ENCODE measurements at regions not wholly inside any gene's neighbourhood (a gene's known extent, or its start where the extent isn't known, plus 50 kb on each side); places are given as distances from the start of the nearest gene placed in this dataset.

DNA sequence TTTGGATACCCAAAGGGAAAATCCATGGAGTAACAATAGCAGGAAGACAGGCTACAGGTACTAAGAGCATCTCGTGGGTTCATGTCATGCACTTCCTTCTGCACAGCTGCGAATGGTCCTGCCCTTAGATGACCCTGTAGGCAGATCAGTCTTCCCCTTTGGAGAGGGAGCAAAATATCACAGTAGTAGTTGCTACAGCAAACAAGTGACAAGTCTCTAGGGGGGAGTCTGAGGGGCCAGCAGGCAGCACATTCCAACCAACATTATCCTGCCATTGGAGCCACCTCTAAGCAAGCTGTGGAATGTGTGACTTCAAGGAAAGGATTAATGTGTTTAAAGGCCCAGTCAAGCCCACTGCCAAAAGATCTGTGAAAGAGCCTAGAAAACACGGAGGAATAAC is 273.2 kb upstream of the PARD3B start:
- no peak for DNase-seq (ENCODE audit: low spot score)

DNA sequence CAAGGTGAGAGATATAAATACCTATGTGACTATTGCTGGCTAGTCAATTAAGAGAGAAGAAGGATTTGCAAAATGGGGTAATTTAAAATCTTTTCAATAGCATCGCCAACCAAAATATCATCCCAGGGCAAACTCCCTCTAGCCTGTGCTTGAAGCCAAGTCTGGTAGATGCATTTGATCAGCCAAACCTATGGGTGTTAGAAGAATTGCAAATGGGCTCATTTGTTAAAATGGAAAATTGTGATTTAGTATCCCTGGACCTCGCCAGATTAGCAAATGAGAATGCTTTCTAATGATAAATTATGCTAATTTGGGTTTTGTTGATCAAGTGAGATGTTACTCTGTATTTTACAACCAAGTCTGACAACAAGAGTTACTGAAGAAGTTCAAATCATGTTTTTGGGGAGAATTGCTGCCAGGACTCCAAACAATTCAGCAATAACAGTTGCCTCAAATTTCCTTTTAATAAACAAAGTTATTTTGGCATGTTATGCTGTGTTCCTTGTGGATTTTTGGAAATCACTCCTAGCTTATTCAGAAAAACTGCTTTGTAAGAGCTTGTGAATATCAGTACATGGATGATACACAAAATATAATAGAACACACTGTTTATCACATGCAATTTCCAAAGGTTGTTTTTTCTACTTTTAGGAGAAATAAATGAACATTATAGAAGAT is 272.5 kb upstream of the PARD3B start:
- DNase-seq (ENCODE audit: low spot score), result no peak

DNA sequence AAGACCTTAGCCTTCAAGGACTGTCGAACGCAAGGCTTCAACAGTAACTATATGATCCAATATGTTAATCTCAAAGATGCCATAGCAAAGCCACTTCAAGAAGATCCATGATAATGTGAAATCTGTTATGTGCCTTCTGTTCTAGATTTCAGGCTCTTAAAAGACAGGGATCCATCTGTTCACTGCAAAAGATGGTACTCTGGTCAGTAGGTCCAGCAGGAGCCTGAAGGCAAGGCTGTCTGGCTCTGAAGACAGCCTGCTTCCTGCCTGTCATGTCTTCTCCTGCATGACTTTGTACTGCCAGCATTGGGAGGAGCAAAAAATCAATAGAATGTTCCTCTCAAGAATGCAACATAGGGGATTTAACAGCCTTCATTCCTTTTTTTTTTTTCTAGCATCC is 270.8 kb upstream of the PARD3B start:
- no peak for DNase-seq (ENCODE audit: low spot score)

DNA sequence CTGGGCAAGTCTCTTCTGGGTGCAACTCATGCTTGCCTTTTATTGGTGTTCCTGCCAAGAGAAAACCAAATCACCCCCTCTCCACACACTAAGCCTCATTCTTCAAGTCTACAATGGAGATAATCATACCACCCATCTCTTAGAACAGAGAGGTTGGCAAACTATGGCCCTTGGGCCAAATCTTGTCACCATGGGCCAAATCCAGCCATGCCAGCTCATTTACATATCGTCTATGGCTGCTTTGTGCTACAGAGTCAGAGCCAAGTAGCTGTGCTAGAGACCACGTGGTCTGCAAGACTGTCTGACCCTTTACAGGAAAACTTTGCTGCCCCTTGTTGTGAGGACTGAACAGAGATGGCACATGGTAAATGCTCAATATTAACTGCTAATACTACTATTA is 270.3 kb upstream of the PARD3B start:
- peak; percentile 98 for DNase-seq (ENCODE audit: low spot score)

DNA sequence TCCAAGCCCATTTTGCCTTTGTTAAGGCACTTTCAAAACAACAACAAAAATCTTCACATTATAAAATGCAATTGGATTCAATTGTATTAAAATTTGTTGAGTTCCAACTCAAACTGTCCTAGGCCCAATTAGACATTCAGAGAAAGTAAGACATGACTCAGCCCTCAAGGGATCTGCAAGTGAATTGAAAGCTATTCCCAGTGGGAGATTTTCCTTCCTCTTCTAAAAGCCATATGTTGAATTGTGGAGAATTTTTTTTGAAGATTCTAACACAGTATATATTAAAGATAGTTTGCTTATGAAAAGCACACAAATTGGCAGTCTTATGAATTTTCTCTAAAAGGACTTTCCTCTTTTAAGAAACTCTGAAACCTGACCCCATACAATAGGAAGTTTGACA is 268.0 kb upstream of the PARD3B start:
- DNase-seq (ENCODE audit: low spot score), result no peak

DNA sequence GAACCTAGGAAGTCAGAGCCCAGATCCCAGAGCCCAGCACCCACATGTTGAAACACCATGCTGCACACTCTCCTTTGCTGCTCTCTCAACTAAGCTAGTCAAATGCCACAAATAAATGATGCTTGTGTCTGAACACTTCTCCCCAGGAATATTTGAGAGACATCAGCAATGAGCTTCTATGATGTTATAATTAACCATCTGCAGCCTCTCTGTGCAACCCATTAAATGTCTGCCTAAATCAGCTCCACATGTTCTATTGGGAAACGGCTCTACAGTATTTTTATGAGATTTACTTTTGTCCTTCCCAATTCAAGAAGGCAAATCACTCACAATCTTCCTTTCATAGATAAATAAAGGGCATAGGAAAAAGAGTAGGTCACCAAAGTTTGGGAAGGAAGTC is 266.8 kb upstream of the PARD3B start:
- no peak for DNase-seq (ENCODE audit: low spot score)

DNA sequence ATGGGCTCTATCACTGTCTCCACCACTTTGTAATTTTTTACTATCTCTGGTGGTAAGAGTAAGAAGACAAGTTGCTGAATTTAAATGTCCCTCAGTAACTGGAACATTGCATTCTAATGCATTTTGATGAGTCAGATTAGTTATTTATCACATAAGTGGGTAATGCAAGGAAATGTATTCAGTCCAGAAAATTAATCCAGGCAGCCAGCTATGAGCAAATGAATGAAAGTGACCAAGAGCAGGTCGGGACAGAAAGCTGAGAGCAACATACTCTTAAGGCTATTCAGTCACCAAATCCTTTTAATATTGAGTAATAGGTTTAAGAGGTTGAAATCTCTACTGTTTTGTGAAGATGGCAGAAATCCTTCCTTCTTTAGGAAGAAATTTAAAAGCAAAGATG is 265.5 kb upstream of the PARD3B start:
- DNase-seq (ENCODE audit: low spot score), result no peak

DNA sequence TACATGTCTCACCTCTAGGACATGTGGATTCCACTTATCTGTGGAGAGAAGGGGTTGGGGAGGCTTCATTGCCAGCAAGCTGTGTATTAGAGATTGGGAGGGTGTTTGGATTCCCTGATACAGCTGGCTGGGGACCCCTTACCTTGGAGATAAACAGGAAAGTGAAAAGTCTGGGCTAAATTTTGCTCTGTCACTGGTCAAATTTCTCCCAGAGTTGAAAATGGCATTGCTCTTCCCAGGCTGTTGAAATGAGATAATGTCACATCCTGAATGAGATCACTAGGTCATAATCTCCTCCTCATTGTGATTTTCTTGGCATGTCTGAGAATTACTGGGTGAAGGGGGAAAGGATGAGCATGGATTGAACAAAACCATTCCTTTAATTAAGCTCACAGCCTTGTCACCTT is 265.0 kb upstream of the PARD3B start:
- no peak for DNase-seq (ENCODE audit: low spot score)

DNA sequence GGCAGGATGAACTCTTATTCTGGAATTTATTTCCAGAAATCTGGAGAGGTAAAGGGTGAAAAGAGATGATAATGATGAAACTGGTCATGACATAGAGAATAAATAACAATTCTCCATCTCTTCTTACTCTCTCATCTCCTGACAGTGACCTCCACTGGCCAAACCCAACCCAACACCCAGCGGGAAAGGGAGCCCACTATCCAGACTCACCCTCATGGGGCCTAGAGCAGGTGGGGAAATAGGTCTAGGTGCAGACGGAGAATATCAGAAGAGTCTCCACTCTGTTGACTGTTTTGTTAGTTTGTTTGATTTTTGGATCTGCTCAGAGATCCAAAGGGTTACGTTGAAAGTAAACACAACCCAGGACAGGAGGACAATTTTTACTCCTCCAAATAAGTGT is 263.2 kb upstream of the PARD3B start:
- DNase-seq (ENCODE audit: low spot score), result no peak

DNA sequence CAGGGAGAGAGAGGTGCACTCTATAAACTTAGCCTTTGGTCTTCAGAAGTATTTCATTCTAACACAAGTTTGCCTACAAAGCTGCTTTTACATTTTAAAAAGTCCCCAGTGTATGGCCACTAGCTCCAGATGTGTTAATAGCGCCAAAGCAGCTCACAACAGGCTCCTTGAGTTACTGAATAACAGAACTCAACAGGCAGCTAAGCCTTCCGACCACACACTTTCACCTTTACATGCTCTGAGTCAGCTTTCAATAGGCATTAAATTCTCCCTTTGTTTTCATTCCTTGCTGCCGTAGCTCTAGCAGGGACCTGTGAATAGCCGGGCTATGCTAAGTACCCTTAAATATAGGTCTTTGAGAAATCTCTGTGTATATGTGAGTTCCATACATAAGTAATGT is 262.8 kb upstream of the PARD3B start:
- DNase-seq (ENCODE audit: low spot score), result no peak

DNA sequence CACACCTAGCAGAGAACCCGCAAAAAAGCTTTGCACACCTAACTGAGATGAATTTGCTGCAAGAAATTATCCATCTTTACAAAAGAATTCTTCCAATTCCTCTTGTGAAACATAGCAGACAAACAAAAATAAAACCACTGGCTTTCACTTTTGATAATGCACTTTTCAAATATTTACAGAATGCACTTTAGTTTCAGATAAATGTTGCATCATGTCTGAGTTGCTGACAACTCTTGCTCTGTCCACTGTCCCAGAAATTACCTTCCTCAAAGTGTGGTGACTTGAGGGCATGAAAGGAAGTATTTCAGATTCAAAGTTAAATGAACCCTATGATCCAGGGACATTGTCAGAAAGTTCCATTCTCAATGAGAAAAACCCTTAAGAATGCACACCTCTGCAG is 256.2 kb upstream of the PARD3B start:
- no peak for DNase-seq (ENCODE audit: low spot score)

DNA sequence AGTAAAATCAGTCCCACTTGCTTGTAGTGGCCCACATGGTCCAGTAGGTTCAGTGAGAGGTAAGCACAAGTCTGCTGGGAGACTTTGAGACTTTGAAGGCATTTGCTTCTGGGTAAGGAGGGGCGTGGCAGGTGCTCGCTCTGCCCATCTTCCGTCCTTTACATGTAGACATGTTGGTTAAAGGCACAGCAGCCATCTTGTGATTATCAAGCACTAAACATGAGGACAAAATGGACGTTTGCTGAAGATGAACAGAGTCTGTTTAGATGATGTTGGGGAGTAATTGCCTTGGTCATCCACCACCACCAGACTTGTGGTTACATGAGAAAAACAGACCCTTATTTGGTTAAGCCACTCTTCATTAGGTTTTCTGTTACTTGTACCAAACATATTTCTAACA is 252.8 kb upstream of the PARD3B start:
- no peak for DNase-seq (ENCODE audit: low spot score)

DNA sequence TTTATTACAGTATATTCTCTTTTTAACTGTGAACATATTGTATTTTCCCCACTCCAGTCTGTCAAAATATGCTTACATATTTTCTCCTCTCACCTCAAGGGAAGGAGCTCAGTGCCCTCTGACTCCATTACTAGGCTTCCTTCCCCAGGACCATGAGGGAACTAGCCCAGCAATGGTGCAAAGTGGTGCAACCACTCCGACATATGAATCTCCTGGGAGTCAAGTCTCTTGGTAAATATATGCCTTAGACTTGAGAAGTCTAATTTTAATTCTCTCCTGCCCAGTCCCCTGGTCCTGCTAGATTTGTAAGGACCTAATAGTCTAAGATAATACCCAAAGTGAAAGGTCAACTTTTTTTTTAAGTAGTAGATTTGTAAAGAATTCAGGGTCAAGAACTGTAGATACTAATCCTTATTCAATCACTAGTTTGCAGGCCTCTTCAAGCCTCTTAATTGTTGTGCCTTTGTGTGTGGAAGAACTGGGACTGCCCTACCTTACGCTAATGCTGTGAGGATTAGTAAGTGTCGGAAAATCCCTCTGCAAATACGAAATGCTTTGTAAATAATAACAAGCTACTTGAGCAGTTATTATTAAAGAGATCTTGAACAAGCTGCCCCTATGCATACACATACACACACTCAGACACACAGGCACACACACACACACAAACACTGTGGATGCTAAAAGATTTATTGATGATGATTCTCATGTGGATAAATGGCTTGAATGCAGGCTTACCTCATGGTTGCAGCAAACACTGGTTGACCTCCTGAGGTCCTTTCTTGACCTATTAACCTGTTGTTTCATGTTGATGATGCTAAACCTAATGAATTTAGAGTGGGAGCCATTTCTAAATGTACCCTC is 251.2 kb upstream of the PARD3B start:
- no peak for DNase-seq (ENCODE audit: low spot score)

DNA sequence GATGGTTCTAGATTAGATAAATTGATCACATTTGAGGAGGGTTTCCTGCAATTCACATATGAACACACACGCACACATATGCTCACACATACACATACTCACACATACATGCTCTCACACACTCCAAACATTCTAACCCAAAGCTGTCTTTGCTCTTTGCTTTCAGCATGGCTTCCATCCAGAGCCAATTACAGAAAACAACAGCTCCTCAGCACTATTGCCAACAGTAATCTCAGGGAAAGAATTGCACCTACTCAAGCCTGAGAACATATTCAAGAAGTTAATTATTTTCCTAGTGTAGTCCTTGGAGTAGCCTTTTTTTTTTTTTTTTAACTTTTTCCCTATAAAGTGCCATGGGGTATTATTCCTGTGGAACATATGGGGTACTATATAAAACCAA is 246.9 kb upstream of the PARD3B start:
- no peak for DNase-seq (ENCODE audit: low spot score)

DNA sequence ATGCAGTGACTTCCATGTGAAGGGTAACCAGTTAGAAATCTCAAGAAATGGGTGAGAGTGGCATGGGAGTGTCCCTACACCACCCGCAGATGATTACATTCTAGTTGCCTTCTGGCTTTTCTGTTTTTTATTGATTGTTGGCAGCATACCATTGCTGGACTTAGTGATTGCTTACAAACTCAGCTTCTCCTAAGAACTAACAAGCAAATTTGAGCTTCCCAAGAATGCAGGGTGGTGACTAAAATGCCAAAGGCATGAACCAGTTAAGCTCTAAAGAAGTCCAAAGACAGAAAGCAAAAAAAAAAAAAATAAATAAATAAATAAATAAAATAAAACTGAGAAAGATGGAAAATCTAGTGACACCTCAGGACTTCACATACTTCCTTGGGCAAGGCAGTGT is 245.5 kb upstream of the PARD3B start:
- DNase-seq (ENCODE audit: low spot score), result no peak

DNA sequence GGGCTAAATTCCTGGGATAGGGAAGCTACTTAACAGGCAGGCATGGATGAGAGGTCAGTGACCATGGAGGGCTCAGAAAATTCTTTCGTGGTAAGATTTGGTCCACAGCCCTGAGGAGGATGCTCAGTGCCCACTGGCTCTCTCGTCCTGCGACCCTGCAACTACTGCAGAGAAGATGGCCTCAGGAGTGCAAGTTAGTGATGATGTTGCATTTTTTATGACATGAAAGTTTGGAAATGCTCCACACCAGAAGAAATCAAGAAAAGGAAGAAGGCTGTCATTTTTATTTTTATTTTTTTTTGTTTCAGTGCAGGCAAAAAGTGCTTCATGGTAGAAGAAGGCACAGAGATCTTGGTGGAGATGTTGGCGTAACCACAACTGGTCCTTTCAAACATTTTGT is 238.6 kb upstream of the PARD3B start:
- no peak for DNase-seq (ENCODE audit: low spot score)

DNA sequence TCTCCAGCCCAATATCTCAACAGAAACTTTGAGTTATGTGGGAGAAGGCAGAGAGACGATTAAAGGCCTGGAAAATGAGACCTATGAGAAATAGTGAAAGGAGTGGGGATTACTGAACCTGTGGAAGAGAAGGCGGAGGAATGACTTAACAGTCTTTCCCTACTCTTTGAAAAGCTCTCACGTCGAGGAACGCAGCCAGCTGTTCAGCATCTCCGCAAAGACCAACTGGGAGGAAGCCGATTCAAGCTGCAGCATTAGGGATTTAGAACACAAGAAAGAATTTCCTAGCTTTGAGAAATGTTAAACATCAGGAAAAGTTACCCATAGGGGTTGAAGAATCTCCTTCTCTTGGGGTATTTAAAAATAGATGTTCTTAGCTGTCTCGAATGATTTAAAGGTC is 233.2 kb upstream of the PARD3B start:
- no peak for DNase-seq (ENCODE audit: low spot score)

DNA sequence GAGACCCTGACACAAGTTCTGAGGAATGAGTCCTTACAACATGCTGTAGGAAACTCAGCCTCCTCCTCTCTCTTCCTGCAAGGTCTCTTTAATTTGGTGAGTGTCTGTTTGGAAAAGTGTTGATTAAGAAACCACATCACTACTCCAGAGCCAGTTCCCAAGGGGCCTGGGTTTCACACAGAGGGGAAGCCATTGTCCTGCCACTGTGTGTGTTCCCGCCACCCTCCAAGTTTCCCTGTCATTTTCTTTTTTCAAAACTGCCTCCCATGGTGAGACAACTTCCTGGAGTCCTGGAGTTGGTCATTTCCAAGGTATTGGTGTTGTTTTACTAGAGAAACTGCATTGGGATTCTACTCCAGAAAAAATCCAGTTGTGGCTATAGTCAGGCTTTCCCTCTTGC is 232.0 kb upstream of the PARD3B start:
- no peak for DNase-seq (ENCODE audit: low spot score)

DNA sequence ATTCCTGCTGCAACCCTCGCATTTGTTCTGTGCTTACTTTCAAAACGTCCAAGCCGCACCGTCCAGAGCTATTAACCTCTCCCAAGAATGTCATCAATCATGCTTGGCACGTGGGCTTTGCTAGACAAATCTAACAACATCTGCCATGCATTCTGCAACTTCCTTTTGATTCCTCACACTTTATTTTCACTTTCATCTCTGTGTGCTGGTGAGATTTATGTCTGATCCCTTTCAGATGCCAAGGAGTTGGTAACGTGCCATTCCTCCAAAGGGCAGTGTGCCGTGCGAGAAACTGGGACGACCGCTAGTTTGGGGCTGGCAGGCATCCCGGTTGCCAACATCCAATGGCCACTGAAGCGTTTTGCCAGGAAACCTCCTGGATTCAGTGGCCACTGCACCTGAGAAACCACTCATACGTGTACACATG is 230.0 kb upstream of the PARD3B start:
- peak; percentile 21 for DNase-seq (ENCODE audit: low spot score)

DNA sequence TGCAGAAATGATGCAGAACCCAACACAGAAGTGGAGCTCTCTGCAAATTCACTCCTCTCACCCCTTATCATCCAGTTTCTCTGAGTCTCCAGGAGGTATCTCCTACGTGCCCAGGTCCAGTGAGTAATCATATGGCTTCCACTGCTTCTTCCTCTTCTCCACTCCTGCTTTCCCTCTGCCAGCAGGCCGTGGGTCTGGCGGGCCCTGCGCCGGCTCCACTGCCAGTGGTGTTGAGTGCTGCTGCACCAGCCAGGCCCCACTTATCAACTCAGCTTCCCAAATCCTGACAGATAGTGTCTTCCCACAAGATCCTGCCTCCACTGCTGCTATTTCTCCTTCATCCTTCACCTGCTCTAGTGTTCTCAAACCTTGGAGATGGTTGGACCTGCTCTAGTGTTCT is 227.6 kb upstream of the PARD3B start:
- no peak for DNase-seq (ENCODE audit: low spot score)

DNA sequence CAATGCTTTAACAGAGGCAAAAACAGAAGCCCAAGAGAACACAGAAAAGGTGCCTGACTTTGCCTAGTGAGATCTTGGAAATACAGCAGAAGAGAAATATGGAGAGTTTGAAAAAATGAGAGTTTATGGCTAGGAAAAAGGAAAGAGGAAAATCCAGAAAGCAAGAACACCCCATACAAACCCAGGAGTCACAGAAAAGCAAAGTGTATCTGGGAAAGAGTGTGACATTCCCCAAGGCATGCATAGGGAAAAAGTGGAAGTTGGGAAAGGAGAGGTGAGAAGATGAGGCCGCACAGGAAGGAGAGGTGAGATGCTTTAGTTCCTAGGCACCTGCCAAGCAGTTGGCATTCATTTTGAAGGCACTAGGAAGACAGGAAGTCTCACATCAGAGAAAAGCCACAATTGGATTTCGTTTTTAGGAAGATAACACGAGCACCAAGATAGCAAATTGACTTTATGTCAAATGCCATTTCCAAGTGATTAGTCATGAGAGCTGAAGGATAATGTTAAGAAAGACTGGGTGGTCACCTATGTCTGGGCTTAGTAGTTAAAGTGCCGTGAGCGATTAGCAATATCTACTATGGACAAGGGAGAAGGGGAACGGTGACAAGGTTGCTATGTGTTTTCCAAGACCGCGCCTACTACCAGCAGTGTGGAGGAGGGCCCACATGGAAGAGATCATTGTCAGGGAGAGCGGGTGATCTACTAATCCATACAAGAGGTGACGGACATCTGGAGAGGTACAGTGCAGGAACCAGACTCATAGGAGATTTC is 224.1 kb upstream of the PARD3B start:
- DNase-seq (ENCODE audit: low spot score), result no peak

DNA sequence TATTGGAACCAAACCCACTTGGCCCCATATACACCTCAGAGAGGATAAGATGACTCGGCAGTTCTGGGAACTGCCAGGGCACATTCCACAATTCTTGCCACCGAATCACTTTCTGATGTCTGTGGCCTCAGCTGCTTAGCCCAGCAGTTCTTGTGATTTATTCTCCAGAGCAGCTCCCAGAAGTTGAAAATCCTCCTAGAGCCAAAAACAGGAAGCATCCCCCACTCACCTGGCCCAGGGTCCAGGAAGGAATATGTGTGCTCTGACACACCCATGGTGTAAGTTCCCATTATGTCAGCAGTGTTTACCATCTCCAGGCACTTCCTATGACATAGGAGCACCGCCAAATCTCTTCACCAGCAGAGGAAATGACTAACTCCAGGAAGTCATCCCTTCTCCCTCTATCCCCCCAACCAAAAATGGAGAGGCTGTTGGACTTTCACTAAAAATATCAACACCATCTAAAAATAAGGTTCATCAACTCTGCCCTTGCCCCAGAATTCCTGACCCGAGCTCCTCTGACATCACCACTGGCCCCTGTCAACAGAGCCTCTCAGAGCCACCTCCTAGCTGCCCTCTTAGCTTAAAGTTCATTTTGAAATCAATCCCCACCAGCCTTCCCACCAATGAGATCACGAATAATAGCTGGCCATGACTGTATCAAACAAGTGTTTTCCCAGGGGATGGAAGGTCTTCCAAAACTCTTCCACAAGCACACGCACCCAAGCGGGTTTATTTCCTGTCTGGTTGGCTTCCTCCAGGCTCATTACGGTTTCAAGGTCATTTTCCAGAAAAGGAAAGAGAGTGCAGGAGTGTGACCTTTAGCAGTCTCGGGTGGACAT is 223.1 kb upstream of the PARD3B start:
- no peak for DNase-seq (ENCODE audit: low spot score)

Data from pons (tissue), 1 donor.